HEK293T (cell line): ENCODE measurements at regions not wholly inside any gene's neighbourhood (a gene's known extent, or its start where the extent isn't known, plus 50 kb on each side); places are given as distances from the start of the nearest gene placed in this dataset.

Experiments used
- ARNT ChIP-seq: fragments of 450-650 bp; IDR thresholded peaks from 2 replicates; pipeline ENCODE4 v1.6.1; 2017; ENCODE audit warnings: mild to moderate bottlenecking
- BHLHE40 ChIP-seq: fragments of 450-650 bp; IDR thresholded peaks from 2 replicates; pipeline ENCODE4 v1.6.1; 2016; ENCODE audit warnings: mild to moderate bottlenecking, moderate library complexity, borderline replicate concordance
- CTBP1 ChIP-seq: fragments of 450-650 bp; IDR thresholded peaks from 2 replicates; pipeline ENCODE4 v1.6.1; 2016; ENCODE audit warnings: borderline replicate concordance
- ELF4 ChIP-seq: fragments of 450-650 bp; IDR thresholded peaks from 2 replicates; pipeline ENCODE4 v1.6.1; 2017; ENCODE audit warnings: antibody characterized with exemption
- FOXA1 ChIP-seq: fragments of 450-650 bp; IDR thresholded peaks from 2 replicates; pipeline ENCODE4 v1.6.1; 2016; ENCODE audit warnings: mild to moderate bottlenecking
- FOXK2 ChIP-seq: fragments of 450-650 bp; IDR thresholded peaks from 2 replicates; pipeline ENCODE4 v1.6.1; 2016; ENCODE audit warnings: mild to moderate bottlenecking
- FOXM1 ChIP-seq: fragments of 450-650 bp; IDR thresholded peaks from 2 replicates; pipeline ENCODE4 v1.6.1; 2017; ENCODE audit warnings: mild to moderate bottlenecking, borderline replicate concordance
- HDGF ChIP-seq: fragments of 450-650 bp; IDR thresholded peaks from 2 replicates; pipeline ENCODE4 v1.6.1; 2017; ENCODE audit warnings: antibody characterized with exemption, borderline replicate concordance
- LEF1 ChIP-seq: fragments of 450-650 bp; IDR thresholded peaks from 2 replicates; pipeline ENCODE4 v1.6.1; 2017; ENCODE audit warnings: mild to moderate bottlenecking, borderline replicate concordance
- SP1 ChIP-seq: fragments of 450-650 bp; IDR thresholded peaks from 2 replicates; pipeline ENCODE4 v1.6.1; 2017
- SUZ12 ChIP-seq: fragments of 450-650 bp; IDR thresholded peaks from 2 replicates; pipeline ENCODE4 v1.6.1; 2016; ENCODE audit warnings: mild to moderate bottlenecking
- TARDBP ChIP-seq: fragments of 450-650 bp; IDR thresholded peaks from 2 replicates; pipeline ENCODE4 v1.6.1; 2016
- ZNF384 ChIP-seq: fragments of 450-650 bp; IDR thresholded peaks from 2 replicates; pipeline ENCODE4 v1.6.1; 2016
- TF ChIP-seq, protein P1 (sequence below): fragments of 450-650 bp; IDR thresholded peaks from 2 replicates; pipeline ENCODE4 v1.6.1; 2016

DNA sequence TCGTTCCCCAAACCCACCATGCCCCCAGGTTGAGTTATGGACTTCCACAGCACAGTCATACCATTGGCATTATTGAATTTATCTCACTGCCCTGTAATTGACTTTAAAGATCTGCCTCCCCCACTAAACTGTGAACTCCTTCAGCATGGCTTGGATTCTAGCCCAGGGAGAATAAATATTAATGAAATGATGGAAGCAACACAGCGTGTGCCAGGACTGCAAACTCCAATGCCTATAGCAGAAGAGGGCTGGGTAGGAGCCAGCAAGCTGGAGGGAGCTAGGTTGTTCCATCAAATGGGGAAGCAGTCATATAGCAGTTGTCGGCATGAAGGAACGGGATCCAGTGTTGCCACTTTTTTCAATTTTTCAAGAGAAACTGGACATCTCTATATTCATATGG, 69.0 kb upstream of the MSX2 start:
- TF ChIP-seq HDGF (no peak), SP1 (no peak), FOXK2 (no peak), FOXM1 (no peak), FOXA1 (no peak), SUZ12 (no peak), BHLHE40 (no peak), ZNF384 (no peak), ELF4 (no peak), ARNT (no peak), LEF1 (no peak), TARDBP (no peak), CTBP1 (no peak)
- TF ChIP-seq, protein P1, sequence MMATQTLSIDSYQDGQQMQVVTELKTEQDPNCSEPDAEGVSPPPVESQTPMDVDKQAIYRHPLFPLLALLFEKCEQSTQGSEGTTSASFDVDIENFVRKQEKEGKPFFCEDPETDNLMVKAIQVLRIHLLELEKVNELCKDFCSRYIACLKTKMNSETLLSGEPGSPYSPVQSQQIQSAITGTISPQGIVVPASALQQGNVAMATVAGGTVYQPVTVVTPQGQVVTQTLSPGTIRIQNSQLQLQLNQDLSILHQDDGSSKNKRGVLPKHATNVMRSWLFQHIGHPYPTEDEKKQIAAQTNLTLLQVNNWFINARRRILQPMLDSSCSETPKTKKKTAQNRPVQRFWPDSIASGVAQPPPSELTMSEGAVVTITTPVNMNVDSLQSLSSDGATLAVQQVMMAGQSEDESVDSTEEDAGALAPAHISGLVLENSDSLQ, result no peak
